ENCODE measurements at regions not wholly inside any gene's neighbourhood (a gene's known extent, or its start where the extent isn't known, plus 50 kb on each side); places are given as distances from the start of the nearest gene placed in this dataset.

DNA sequence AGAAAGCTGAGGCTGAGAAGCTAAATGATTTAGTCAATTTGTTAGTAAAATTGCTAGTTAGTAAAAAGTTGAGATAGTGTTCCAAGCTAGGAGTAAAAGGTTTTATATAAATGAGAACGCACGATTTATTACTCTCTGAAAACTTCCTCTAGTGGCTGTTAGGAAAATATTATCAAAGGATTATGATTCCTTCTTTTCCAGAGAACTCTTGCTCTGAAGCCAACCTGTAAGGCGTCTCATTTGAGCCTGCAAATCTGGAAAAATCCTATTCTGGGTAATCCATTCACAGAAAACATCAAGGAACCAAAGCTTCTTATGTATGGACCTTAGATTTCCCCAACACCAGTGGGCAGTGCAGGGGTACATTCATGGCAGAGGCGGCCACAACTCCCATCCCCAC lies 252.7 kb downstream of the SOD2 start:
- intact Hi-C loops (cut with DNase I) = no loop called here
- no peaks in the 10 kb centered on the region for H3K9me3 ChIP-seq (ENCODE audit: control insufficient read depth, low read length)

DNA sequence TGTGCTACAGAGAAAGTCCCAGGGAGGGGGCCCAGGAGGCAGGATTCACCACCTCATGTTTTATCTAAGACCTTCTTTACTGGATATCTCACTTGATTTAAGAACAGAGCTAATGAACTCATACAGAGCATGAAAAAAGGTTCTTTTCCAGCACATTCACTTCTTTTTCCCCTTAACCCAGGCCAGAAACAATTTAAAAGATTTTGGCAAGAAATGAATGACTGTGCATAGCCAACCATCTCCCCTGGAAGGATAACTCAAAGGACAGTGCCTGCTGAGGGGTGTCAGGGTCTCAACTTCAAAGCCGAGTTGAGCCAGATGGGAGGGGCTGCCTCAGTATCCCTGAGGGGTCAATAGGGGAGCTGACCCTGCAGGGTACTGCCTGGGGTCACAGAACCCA lies 253.4 kb downstream of the SOD2 start:
- intact Hi-C loops (cut with DNase I) = no loop called here
- Histone ChIP-seq H3K9me3 (ENCODE audit: control insufficient read depth, low read length) (no peaks in the 10 kb centered on the region), H3K27ac (ENCODE audit: low read length) (no peak overlapping the region), H3K4me1 (ENCODE audit: control insufficient read depth, insufficient read depth, low read length) (no peaks in the 10 kb centered on the region), H3K4me3 (ENCODE audit: low read length) (no peak overlapping the region), H3K27me3 (ENCODE audit: control insufficient read depth, insufficient read depth) (peaks cover 3% of the 10 kb centered on the region)
- no peak for ATAC-seq
- WGBS = 65% methylated on average over 1 of the region's 1 CpG
- DNase-seq = no peak

More for the DNA sequence above, 252.7 kb downstream of the SOD2 start:
- H3K27me3 ChIP-seq (ENCODE audit: control insufficient read depth, insufficient read depth) = peaks cover 3% of the 10 kb centered on the region
- DNase-seq = no peak
- 79% methylated on average over 4 of the region's 4 CpGs for WGBS
- H3K27ac ChIP-seq (ENCODE audit: low read length) = no peak overlapping the region
- H3K4me3 ChIP-seq (ENCODE audit: low read length) = no peak overlapping the region
- no peaks in the 10 kb centered on the region for H3K4me1 ChIP-seq (ENCODE audit: control insufficient read depth, insufficient read depth, low read length)
- ATAC-seq = no peak

GRCh38 chr6:159438106-159438505 lies 254.9 kb downstream of the SOD2 start:
- intact Hi-C loops (cut with DNase I) = no loop called here
- H3K27ac ChIP-seq (ENCODE audit: low read length) = no peak overlapping the region
- H3K27me3 ChIP-seq (ENCODE audit: control insufficient read depth, insufficient read depth) = peaks cover 3% of the 10 kb centered on the region
- DNase-seq (no peak), ATAC-seq (no peak)
- H3K4me3 ChIP-seq (ENCODE audit: low read length) = no peak overlapping the region
- 89% methylated on average over 2 of the region's 2 CpGs for WGBS
- H3K9me3 ChIP-seq (ENCODE audit: control insufficient read depth, low read length) = no peaks in the 10 kb centered on the region
- no peaks in the 10 kb centered on the region for H3K4me1 ChIP-seq (ENCODE audit: control insufficient read depth, insufficient read depth, low read length)

GRCh38 chr6:159436581-159436980 lies 256.5 kb downstream of the SOD2 start:
- Histone ChIP-seq H3K9me3 (ENCODE audit: control insufficient read depth, low read length) (peaks cover 3% of the 10 kb centered on the region), H3K4me1 (ENCODE audit: control insufficient read depth, insufficient read depth, low read length) (no peaks in the 10 kb centered on the region), H3K27ac (ENCODE audit: low read length) (no peak overlapping the region), H3K27me3 (ENCODE audit: control insufficient read depth, insufficient read depth) (no peaks in the 10 kb centered on the region), H3K4me3 (ENCODE audit: low read length) (no peak overlapping the region)
- 60% methylated on average over 6 of the region's 6 CpGs for WGBS
- ATAC-seq = no peak
- intact Hi-C loops (cut with DNase I) = no loop called here
- DNase-seq = no peak

- intact Hi-C loops (cut with DNase I) = no loop called here
- WGBS = 67% methylated on average over 9 of the region's 9 CpGs
- H3K4me1 ChIP-seq (ENCODE audit: control insufficient read depth, insufficient read depth, low read length) = no peaks in the 10 kb centered on the region
- no peak overlapping the region for H3K4me3 ChIP-seq (ENCODE audit: low read length)
- ATAC-seq (no peak), DNase-seq (no peak)
- H3K27ac ChIP-seq (ENCODE audit: low read length) = no peak overlapping the region
- peaks cover 3% of the 10 kb centered on the region for H3K9me3 ChIP-seq (ENCODE audit: control insufficient read depth, low read length)
- no peaks in the 10 kb centered on the region for H3K27me3 ChIP-seq (ENCODE audit: control insufficient read depth, insufficient read depth)
Measured at GRCh38 chr6:159435701-159436100, 257.3 kb downstream of the SOD2 start.

DNA sequence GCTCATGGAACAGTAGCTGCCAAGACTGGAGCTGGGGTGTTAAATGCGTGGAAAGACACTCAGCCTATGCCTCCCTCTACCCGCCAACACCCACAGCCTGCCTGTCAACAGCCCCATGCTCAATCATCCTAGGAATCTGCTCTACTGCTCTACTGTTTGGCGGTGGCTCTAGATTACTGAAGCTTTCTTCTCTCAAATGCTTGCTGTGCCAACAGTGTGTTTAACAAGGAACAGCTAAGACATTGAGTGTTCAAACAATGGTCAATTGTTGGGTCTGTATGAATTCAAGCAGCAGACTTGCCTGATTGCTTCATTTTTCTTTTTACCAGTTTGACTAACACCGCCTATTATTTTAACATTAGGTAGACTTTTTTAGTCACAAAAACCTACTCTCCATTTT lies 258.6 kb downstream of the SOD2 start:
- no peaks in the 10 kb centered on the region for H3K27me3 ChIP-seq (ENCODE audit: control insufficient read depth, insufficient read depth)
- no peaks in the 10 kb centered on the region for H3K4me1 ChIP-seq (ENCODE audit: control insufficient read depth, insufficient read depth, low read length)
- DNase-seq (no peak), ATAC-seq (no peak)
- peaks cover 3% of the 10 kb centered on the region for H3K9me3 ChIP-seq (ENCODE audit: control insufficient read depth, low read length)
- intact Hi-C loops (cut with DNase I) = no loop called here
- WGBS = 36% methylated on average over 4 of the region's 4 CpGs
- no peak overlapping the region for H3K27ac ChIP-seq (ENCODE audit: low read length)
- no peak overlapping the region for H3K4me3 ChIP-seq (ENCODE audit: low read length)

DNA sequence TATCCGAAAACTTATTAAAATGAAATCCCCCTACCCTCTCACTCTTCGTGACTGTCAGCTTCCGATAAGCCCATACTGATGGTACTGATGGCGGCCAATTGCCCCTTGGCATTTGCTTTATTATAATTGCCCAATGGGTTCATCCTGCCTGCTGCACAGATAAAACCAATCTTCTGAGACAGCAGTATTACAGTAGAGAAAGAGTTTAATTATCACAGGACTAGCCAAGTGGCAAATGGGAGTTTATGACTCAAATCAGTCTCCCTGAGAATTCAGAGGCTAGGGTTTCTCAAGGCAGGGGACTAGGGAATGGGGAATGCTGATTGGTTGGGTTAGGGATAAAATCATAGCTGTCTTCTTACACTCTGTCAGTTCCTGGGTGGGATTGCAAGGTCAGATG lies 259.5 kb downstream of the SOD2 start:
- 96% methylated on average over 4 of the region's 4 CpGs for WGBS
- H3K4me3 ChIP-seq (ENCODE audit: low read length) = no peak overlapping the region
- no peak overlapping the region for H3K27ac ChIP-seq (ENCODE audit: low read length)
- intact Hi-C loops (cut with DNase I) = no loop called here
- no peak for DNase-seq
- ATAC-seq = no peak
- peaks cover 3% of the 10 kb centered on the region for H3K9me3 ChIP-seq (ENCODE audit: control insufficient read depth, low read length)
- no peaks in the 10 kb centered on the region for H3K4me1 ChIP-seq (ENCODE audit: control insufficient read depth, insufficient read depth, low read length)
- no peaks in the 10 kb centered on the region for H3K27me3 ChIP-seq (ENCODE audit: control insufficient read depth, insufficient read depth)

- WGBS = 89% methylated on average over 1 of the region's 1 CpG
- Histone ChIP-seq H3K4me1 (ENCODE audit: control insufficient read depth, insufficient read depth, low read length) (no peaks in the 10 kb centered on the region), H3K4me3 (ENCODE audit: low read length) (no peak overlapping the region), H3K27ac (ENCODE audit: low read length) (no peak overlapping the region), H3K27me3 (ENCODE audit: control insufficient read depth, insufficient read depth) (no peaks in the 10 kb centered on the region), H3K9me3 (ENCODE audit: control insufficient read depth, low read length) (peaks cover 3% of the 10 kb centered on the region)
- intact Hi-C loops (cut with DNase I) = no loop called here
- DNase-seq = no peak
- no peak for ATAC-seq
Measured at GRCh38 chr6:159431750-159432149, 261.3 kb downstream of the SOD2 start.

DNA sequence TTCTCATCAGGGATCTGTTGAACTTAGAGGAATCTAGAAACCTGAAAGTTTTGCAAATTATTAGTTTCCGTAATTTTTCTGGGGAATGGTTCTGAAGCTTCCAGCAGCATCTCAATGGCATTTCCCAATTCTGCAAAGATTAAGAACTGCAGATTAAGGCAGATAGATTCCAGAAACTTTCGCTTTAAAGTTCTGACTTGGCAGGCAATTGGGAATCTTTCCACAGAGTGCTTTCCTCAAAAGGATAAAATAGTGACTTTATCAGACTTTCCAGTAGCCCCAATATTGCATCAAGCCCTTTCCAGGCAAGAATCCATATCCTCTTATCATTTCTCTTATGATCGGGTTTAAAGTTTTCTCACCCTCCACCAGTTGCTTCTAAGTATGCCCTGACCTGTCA lies 261.1 kb downstream of the FNDC1 start:
- Histone ChIP-seq H3K4me1 (ENCODE audit: control insufficient read depth, insufficient read depth, low read length) (no peaks in the 10 kb centered on the region), H3K4me3 (ENCODE audit: low read length) (no peak overlapping the region), H3K27ac (ENCODE audit: low read length) (no peak overlapping the region), H3K27me3 (ENCODE audit: control insufficient read depth, insufficient read depth) (no peaks in the 10 kb centered on the region), H3K9me3 (ENCODE audit: control insufficient read depth, low read length) (peaks cover 3% of the 10 kb centered on the region)
- no peak for ATAC-seq
- DNase-seq = no peak
- intact Hi-C loops (cut with DNase I) = no loop called here
- 61% methylated on average over 3 of the region's 3 CpGs for WGBS

GRCh38 chr6:159429433-159429832 lies 260.2 kb downstream of the FNDC1 start:
- no peak for DNase-seq
- Histone ChIP-seq H3K27me3 (ENCODE audit: control insufficient read depth, insufficient read depth) (no peaks in the 10 kb centered on the region), H3K9me3 (ENCODE audit: control insufficient read depth, low read length) (peaks cover 3% of the 10 kb centered on the region), H3K4me1 (ENCODE audit: control insufficient read depth, insufficient read depth, low read length) (no peaks in the 10 kb centered on the region), H3K27ac (ENCODE audit: low read length) (no peak overlapping the region), H3K4me3 (ENCODE audit: low read length) (no peak overlapping the region)
- 61% methylated on average over 2 of the region's 2 CpGs for WGBS
- intact Hi-C loops (cut with DNase I) = no loop called here
- no peak for ATAC-seq

GRCh38 chr6:159427771-159428170 lies 258.6 kb downstream of the FNDC1 start:
- ATAC-seq (no peak), DNase-seq (no peak)
- Histone ChIP-seq H3K4me1 (ENCODE audit: control insufficient read depth, insufficient read depth, low read length) (no peaks in the 10 kb centered on the region), H3K9me3 (ENCODE audit: control insufficient read depth, low read length) (peaks cover 3% of the 10 kb centered on the region), H3K27ac (ENCODE audit: low read length) (no peak overlapping the region), H3K4me3 (ENCODE audit: low read length) (no peak overlapping the region), H3K27me3 (ENCODE audit: control insufficient read depth, insufficient read depth) (no peaks in the 10 kb centered on the region)
- 45% methylated on average over 3 of the region's 3 CpGs for WGBS
- intact Hi-C loops (cut with DNase I) = no loop called here

DNA sequence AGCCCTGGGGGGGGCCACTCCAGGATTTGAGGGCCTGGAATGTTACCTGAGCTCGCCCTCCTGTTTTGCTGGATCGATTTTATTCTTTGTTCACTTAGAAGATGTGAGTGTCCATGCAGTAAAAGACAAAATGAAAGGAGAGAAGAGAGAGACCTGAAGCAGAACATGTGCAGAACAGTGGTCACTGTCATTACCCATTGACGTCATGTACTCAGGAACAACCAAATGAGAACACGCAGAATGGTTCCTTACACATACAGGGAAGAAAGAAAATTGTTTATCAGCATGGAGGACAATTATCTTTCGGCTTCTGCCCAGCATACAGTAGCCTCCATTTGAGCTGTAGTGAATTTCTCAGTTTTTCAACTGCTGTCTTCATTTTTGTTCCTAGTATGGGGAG lies 258.1 kb downstream of the FNDC1 start:
- ATAC-seq (no peak), DNase-seq (no peak)
- Histone ChIP-seq H3K27ac (ENCODE audit: low read length) (no peak overlapping the region), H3K4me3 (ENCODE audit: low read length) (no peak overlapping the region), H3K9me3 (ENCODE audit: control insufficient read depth, low read length) (peaks cover 3% of the 10 kb centered on the region), H3K27me3 (ENCODE audit: control insufficient read depth, insufficient read depth) (no peaks in the 10 kb centered on the region), H3K4me1 (ENCODE audit: control insufficient read depth, insufficient read depth, low read length) (peaks cover 2% of the 10 kb centered on the region)
- intact Hi-C loops (cut with DNase I) = no loop called here
- WGBS = 82% methylated on average over 5 of the region's 5 CpGs
